ENCODE measurements at regions not wholly inside any gene's neighbourhood (a gene's known extent, or its start where the extent isn't known, plus 50 kb on each side); places are given as distances from the start of the nearest gene placed in this dataset.

DNA sequence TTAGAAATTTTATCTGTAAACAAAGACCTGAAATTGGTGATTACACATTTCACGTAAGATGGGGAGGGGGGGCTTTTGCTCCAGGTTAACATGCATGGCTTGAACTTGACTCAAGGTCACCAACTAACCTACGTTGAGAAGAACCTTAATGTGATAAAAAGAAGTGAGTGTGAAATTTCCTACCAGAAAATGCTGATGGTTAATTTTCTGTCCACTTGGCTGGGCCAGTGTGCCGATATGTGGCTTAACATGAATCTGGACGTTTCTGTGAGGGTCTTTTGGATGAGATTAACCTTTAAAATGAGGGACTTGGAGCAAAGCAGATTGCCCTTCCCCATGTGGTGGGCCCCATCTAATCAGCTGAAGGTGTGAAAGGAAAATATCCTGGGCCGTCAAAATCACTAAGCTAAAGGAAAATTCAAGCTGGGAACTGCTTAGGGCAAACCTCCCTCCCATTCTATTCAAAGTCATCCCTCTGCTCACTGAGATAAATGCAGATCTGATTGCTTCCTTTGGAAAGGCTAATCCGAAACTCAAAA is 107.3 kb upstream of the ENPP6 start:
- TF ChIP-seq, protein P1, sequence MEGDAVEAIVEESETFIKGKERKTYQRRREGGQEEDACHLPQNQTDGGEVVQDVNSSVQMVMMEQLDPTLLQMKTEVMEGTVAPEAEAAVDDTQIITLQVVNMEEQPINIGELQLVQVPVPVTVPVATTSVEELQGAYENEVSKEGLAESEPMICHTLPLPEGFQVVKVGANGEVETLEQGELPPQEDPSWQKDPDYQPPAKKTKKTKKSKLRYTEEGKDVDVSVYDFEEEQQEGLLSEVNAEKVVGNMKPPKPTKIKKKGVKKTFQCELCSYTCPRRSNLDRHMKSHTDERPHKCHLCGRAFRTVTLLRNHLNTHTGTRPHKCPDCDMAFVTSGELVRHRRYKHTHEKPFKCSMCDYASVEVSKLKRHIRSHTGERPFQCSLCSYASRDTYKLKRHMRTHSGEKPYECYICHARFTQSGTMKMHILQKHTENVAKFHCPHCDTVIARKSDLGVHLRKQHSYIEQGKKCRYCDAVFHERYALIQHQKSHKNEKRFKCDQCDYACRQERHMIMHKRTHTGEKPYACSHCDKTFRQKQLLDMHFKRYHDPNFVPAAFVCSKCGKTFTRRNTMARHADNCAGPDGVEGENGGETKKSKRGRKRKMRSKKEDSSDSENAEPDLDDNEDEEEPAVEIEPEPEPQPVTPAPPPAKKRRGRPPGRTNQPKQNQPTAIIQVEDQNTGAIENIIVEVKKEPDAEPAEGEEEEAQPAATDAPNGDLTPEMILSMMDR (IDR thresholded peaks at IDR 0.05): no peak
- no peak for TF ChIP-seq EP300 (IDR thresholded peaks at IDR 0.05)
- TF ChIP-seq POLR2A (IDR thresholded peaks at IDR 0.05): no peak
